ENCODE measurements at regions not wholly inside any gene's neighbourhood (a gene's known extent, or its start where the extent isn't known, plus 50 kb on each side); places are given as distances from the start of the nearest gene placed in this dataset.

- Histone ChIP-seq H3K27ac (no peak overlapping the region), H3K4me3 (no peak overlapping the region), H3K36me3 (no peaks in the 10 kb centered on the region), H3K9me3 (peaks cover 0 to under 1% of the 10 kb centered on the region in 2 donors), H3K27me3 (no peaks in the 10 kb centered on the region), H3K4me1 (no peaks in the 10 kb centered on the region)
- in situ Hi-C loops (cut with MboI; ENCODE audit: low pct_ligation_motif_present in 1 of 4, low pct_unique_long_range_greater_than_20kb in 1 of 4, low sequenced_read_pairs in 3 of 4) (no loop called here), intact Hi-C loops (cut with DNase I; ENCODE audit: low total_unique reads) (no loop called here)
- no peak for DNase-seq
- WGBS, 2 donors (ENCODE audit: low coverage in 1 of 2) = 79 to 86% methylated on average over 3 of the region's 3 CpGs
- TF ChIP-seq, protein P1, sequence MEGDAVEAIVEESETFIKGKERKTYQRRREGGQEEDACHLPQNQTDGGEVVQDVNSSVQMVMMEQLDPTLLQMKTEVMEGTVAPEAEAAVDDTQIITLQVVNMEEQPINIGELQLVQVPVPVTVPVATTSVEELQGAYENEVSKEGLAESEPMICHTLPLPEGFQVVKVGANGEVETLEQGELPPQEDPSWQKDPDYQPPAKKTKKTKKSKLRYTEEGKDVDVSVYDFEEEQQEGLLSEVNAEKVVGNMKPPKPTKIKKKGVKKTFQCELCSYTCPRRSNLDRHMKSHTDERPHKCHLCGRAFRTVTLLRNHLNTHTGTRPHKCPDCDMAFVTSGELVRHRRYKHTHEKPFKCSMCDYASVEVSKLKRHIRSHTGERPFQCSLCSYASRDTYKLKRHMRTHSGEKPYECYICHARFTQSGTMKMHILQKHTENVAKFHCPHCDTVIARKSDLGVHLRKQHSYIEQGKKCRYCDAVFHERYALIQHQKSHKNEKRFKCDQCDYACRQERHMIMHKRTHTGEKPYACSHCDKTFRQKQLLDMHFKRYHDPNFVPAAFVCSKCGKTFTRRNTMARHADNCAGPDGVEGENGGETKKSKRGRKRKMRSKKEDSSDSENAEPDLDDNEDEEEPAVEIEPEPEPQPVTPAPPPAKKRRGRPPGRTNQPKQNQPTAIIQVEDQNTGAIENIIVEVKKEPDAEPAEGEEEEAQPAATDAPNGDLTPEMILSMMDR (IDR thresholded peaks at IDR 0.05) = no peak
- TF ChIP-seq POLR2AphosphoS5 (IDR thresholded peaks at IDR 0.05) (no peak), EP300 (IDR thresholded peaks at IDR 0.05; ENCODE audit: low read depth) (no peak), POLR2A (IDR thresholded peaks at IDR 0.05) (no peak)
These were observed 166.0 kb downstream of the FSCB start for GRCh38 chr14:44341116-44341515.

GRCh38 chr14:44339862-44340261, 167.2 kb downstream of the FSCB start:
- intact Hi-C loops (cut with DNase I; ENCODE audit: low total_unique reads) (no loop called here), in situ Hi-C loops (cut with MboI; ENCODE audit: low pct_ligation_motif_present in 1 of 4, low pct_unique_long_range_greater_than_20kb in 1 of 4, low sequenced_read_pairs in 3 of 4) (no loop called here)
- no peaks in the 10 kb centered on the region for H3K27me3 ChIP-seq
- DNase-seq = no peak
- 88 to 89% methylated on average over 1 of the region's 1 CpG for WGBS, 2 donors (ENCODE audit: low coverage in 1 of 2)
- no peaks in the 10 kb centered on the region for H3K4me1 ChIP-seq
- no peaks in the 10 kb centered on the region for H3K9me3 ChIP-seq
- H3K36me3 ChIP-seq = no peaks in the 10 kb centered on the region
- no peak overlapping the region for H3K27ac ChIP-seq
- H3K4me3 ChIP-seq = no peak overlapping the region
- TF ChIP-seq POLR2A (IDR thresholded peaks at IDR 0.05) = no peak
- TF ChIP-seq, protein P1 (IDR thresholded peaks at IDR 0.05) = no peak
- TF ChIP-seq EP300 (IDR thresholded peaks at IDR 0.05; ENCODE audit: low read depth) = no peak
- no peak for TF ChIP-seq POLR2AphosphoS5 (IDR thresholded peaks at IDR 0.05)

GRCh38 chr14:44339231-44339630, 167.9 kb downstream of the FSCB start:
- in situ Hi-C loops (cut with MboI; ENCODE audit: low pct_ligation_motif_present in 1 of 4, low pct_unique_long_range_greater_than_20kb in 1 of 4, low sequenced_read_pairs in 3 of 4) = no loop called here

DNA sequence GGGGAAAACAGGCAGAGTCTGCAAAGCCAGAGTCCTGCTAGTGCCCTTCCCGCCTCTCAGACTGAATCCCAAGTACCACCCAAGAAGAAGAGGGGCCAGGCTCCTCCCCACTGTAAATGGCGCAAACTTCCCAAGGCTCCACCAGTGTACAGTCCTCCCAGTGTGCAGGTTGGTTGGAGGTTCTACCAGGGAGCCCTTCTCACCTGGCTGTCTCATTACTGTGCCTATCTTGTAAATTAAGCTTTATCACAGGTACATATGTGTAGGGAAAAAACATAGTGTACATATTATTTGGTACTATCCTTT, 189.7 kb downstream of the FSCB start:
- in situ Hi-C loops (cut with MboI; ENCODE audit: low pct_ligation_motif_present in 1 of 4, low pct_unique_long_range_greater_than_20kb in 1 of 4, low sequenced_read_pairs in 3 of 4) = no loop called here
- no peaks in the 10 kb centered on the region for H3K9me3 ChIP-seq
- 80 to 89% methylated on average over 2 of the region's 2 CpGs for WGBS, 2 donors (ENCODE audit: low coverage in 1 of 2)
- TF ChIP-seq, protein P1 (IDR thresholded peaks at IDR 0.05) = no peak
- TF ChIP-seq POLR2A (IDR thresholded peaks at IDR 0.05) (no peak), POLR2AphosphoS5 (IDR thresholded peaks at IDR 0.05) (no peak), EP300 (IDR thresholded peaks at IDR 0.05; ENCODE audit: low read depth) (no peak)
- peaks cover 0 to 8% (median 2%) of the 10 kb centered on the region in 4 donors for H3K4me1 ChIP-seq
- H3K4me3 ChIP-seq = no peak overlapping the region
- DNase-seq = no peak
- H3K27me3 ChIP-seq = no peaks in the 10 kb centered on the region
- H3K36me3 ChIP-seq = no peaks in the 10 kb centered on the region
- H3K27ac ChIP-seq = no peak overlapping the region
- intact Hi-C loops (cut with DNase I; ENCODE audit: low total_unique reads) = no loop called here

More at GRCh38 chr14:44339231-44339630, 167.9 kb downstream of the FSCB start:
- no peak for DNase-seq
- H3K4me3 ChIP-seq = no peak overlapping the region
- H3K4me1 ChIP-seq = no peaks in the 10 kb centered on the region
- no peaks in the 10 kb centered on the region for H3K9me3 ChIP-seq
- TF ChIP-seq POLR2A (IDR thresholded peaks at IDR 0.05) = no peak
- TF ChIP-seq, protein P1 (IDR thresholded peaks at IDR 0.05) = no peak
- no peak for TF ChIP-seq POLR2AphosphoS5 (IDR thresholded peaks at IDR 0.05)
- TF ChIP-seq EP300 (IDR thresholded peaks at IDR 0.05; ENCODE audit: low read depth) = no peak
- intact Hi-C loops (cut with DNase I; ENCODE audit: low total_unique reads) = no loop called here
- H3K36me3 ChIP-seq = no peaks in the 10 kb centered on the region
- H3K27me3 ChIP-seq = no peaks in the 10 kb centered on the region
- no peak overlapping the region for H3K27ac ChIP-seq
